GM19324 (cell line): ENCODE measurements at regions not wholly inside any gene's neighbourhood (a gene's known extent, or its start where the extent isn't known, plus 50 kb on each side); places are given as distances from the start of the nearest gene placed in this dataset.

Source experiments
- ATAC-seq: cut with Tn5 transposase; IDR thresholded peaks from one replicate; pipeline ENCODE4 v1.9.1; 2021; ENCODE audit warnings: mild to moderate bottlenecking, moderate library complexity; ENCODE audit not compliant: unreplicated experiment, low FRiP score

DNA sequence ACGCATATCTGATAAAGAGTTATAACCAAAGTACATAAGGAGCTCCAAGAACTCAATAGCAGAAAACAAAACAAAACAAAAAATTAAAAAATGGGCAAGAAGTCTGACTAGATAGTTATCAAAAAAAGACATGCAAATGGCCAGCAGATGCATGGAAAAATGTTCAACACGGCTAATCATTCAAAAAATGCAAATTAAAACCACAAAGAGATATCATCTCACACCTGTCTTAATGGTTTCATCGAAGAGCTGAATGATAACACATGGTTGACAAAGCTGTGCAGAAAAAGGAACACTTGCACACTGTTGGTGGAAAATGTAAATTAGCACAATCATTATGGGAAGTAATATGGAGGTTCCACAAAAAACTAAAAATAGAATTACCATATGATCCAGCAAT, 751.3 kb upstream of the POU3F3 start:
- no peak for ATAC-seq

GRCh38 chr2:104109356-104109755, 744.6 kb upstream of the POU3F3 start:
- ATAC-seq, result no peak

- no peak for ATAC-seq
Measured at GRCh38 chr2:104118889-104119288, 735.0 kb upstream of the POU3F3 start.

DNA sequence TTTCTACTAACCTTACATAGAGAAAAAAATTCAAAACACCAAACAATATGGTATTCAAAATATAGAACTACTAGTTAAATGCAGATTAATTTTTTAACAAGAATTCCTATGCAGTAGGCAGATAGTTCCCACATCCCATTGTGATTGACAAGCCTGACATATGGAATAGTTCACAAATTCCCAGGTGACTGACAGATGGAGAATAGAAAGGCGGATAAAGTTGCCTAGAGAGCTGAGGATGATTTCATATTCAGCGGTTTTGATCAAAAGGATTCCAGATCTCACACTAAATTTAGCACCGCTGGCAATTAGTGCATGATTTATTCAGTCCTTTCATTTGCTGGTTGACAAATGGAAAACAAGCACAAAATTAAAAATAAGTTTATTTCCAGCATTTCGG, 733.7 kb upstream of the POU3F3 start:
- ATAC-seq, result no peak

DNA sequence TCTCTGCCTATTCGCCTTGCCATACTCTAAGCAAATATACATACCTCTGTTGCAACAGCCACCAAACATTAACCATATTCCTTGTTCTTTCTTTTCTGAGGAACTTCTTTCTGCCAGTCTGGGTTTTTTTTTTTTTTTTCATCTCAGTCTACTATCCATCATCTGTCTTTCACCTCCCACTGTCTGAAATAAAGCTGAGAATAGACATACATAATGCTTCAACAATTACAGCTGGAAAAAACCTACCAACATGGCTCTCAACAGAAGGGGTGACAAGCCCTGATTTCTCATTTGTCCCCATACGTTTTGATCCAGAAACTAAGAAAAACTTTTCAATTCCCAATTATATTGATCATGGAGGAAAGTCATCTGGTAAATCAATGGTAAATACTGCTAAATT, 728.8 kb upstream of the POU3F3 start:
- no peak for ATAC-seq

DNA sequence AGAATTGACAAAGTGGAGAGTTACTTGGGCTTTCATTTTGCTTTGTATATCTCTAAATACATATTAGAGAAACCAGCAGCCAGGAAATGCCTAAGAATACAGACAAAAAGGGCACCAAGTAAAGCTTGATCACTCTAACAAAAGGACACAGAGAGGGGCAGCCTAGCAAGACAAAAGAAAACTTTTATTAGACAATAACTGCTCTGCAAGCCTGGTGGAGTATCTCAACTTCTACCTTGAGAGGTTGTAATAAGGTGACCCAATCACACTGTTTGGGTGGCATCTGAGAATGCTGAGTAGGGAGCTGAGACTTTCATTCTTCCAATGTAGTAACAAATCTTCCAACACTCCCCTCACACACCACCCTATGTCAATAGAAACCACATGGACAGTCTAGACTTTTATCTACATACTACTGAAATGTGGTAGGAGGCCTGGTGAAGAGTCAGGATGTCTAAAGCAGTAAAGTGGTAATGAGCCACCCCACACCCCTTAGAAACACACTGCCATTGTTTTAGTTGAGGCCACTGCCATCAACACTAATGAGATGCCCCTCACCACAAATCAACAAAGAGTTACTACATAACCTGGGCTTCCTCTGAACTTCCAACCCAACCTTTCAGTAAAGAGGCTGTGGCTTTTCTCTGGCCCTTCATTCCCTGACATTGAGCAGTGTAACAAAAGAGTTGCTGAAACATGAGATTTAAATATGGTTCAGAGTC, 726.7 kb upstream of the POU3F3 start:
- no peak for ATAC-seq

DNA sequence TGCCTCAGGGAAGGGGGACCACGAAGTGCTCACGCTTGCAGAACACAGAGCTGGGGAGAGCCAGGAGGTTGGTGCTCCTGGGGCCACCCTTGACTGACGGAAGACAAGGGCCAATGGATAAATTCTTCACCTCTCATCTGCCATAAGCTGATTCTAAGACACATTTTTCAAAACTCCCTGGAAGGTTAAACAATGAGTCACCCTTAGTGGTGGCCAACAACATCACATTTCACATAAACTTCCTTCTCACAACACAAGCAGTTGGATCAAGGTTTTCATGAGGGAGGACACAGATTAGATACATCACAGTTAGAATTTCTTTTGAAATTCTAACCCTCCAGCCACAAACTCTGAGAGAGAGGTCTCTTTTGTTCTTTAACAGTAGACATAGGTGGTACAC, 713.6 kb upstream of the POU3F3 start:
- no peak for ATAC-seq

DNA sequence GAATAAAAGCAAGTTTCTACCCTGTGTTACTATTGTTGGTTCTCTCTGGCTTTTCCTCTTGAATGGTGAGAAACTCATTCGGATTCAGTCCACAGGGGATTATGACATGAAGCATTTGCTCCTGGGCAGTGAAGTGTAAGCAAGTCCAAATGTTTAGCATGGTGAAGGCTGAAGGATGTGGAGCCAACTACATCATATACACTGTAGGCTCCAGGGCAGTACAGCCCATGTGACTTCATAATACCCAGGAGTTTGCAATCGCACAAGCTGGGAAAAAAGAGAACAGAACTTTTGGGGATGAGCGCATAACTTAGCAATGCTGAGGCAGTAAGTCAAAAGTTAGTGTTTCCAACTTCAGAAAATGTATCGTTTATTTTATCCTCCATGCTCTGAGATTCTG, 695.7 kb upstream of the POU3F3 start:
- no peak for ATAC-seq

DNA sequence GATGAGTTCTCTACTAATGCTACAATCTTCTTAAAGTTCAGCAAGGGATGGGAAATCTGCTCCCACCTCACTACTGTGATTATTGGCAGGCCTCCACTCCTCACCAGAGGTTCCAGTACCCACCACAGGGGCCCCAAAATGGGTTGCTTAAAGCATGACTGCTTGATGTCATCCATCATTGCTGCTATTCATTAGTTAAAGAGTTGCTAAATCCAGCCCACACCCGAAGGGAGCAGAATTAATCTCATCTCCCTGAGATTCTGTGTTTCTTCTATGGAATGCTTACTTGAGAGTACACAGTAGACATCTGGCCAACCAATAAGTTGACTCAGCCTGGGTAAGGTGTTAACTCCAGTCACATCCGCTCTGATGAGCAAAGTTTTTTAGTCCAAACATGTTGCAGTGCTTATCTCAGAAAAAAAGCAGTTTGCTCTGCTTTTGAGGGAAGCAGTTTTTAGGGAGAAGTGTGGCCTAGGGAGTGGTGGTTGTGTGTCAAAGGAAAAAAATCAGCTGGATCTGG, 690.2 kb upstream of the POU3F3 start:
- ATAC-seq, result no peak

DNA sequence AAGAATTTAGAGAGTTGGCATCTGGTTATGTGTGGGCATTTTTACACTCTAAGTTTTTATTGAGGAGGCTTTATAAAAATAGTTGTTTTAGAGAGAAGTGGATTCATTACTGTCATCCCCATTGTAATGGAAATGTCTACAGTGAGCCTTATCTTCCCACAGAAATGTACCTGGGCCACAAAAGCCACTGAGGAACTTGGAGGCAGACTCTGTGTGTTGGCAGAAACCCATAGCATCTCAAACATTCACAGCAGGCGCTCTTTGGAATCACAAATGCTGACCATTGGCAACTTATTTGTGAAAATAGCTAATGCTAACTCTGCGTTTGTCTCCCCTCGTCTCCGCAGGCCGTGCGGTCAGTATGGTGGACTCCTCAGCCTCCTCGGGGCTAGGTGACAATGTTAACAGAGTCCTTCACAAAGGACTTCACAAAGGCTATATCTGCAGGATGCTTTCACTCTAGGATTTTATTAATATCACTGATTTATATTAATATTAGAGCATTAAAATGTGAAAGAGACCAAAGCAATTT, 689.1 kb upstream of the POU3F3 start:
- ATAC-seq, result no peak

GRCh38 chr2:104177179-104177578, 676.7 kb upstream of the POU3F3 start:
- ATAC-seq, result no peak

DNA sequence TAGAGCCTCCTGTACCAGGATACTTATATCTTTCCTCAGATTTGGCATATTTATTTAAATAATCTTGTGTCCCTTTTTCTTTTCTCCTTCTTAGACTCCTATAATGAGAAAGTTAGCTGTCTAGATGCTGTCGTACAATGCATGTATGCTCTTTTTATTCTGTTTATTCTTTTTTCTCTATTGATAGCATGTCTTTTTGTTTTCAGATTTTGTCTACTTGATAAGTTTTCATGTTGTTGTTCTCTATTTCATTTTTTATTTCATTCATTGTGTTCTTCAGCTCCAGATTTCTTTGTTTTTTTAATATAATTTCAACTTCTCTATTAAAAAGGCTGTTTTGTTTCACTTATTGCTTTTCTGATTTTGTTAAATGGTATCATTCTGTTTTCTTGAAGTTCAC, 674.3 kb upstream of the POU3F3 start:
- no peak for ATAC-seq

DNA sequence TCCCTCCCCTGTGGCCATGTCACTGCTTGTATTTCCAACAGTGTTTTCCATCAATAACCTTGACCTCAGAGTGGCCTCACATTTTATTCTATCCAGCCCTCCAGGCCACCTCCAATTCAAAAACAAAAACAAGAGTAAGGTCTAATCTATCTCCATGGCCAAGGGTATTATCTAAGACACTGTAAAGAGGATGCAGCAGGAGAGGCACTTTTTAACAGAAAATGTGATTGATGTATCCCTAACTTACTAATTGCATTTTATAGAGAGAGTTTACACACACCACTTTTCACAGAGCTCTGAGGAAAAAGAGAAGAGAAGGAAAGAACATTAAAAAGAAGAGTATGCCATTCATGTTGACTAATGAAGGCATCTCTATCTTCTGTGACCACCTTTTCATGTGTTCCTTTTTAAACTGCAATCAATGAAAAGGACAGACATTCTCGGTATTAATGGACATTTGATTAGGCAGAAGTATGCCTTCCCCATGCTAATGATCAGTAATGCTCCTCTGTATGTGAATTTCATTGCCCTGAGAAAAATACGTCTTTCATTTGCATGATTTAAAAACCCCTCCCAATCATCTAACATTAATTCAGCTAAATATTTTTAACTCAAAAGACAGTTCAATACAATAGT, 653.3 kb upstream of the POU3F3 start:
- ATAC-seq, result no peak

DNA sequence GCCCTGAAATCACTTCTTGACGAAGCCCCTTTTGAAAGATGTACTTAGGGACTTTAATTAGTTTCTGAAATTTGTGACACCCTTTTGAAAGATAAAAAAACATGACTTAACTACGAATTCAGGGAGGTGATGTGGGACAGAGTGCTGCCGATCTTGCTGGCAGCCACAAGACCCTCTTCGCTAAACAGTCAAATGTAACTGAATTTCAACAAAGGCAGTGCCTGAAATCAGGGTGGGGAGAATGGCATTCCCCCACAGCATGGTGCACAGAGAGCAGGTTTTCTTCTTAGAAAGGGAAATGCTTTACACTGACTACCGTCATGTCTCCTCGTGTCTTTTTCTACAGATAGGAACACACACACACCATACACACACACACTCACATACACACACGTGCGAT, 640.2 kb upstream of the POU3F3 start:
- no peak for ATAC-seq

DNA sequence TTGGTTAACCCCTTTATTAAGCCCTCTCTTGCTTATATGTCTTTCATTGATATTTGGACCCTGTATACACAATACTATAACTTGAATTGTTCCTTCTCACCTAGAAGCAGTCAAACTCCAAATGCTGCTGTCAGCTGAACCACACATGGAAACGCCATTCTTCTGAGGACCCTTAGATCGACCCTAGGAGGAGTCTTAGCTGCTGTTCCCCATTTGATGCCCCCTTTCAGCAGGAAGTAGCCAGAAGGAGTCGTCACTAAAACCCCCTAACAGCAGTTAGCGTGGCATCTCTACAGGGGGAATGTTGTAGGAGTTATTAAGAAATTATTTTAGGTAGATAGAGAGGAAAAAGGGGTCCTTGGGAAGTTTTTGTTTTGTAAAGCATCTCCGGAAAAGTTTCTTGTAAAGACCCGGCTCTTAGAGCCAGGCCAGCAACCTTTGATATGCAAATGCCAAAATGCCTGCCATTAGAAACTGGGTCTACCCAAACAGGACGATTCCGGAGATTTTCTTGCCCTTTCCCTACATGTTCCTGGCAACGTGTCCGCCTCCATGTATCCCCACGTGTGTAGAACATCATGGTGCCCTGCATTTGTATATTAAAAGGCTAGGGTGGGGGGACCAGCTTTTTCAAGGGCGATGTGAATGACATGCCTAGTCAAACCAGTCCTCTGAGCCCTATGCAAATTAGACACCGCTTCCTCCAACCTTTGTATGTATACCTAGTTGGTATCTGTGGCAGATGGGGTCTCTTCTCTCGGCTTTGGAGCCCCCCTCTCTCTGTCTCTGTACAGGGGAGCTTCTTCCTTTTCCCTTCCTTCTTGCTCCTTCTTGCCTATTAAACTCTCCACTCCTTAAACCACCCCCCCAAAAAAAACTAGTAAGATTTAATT, 638.4 kb upstream of the POU3F3 start:
- ATAC-seq, result no peak

GRCh38 chr2:104233591-104233990, 620.3 kb upstream of the POU3F3 start:
- ATAC-seq, result no peak

DNA sequence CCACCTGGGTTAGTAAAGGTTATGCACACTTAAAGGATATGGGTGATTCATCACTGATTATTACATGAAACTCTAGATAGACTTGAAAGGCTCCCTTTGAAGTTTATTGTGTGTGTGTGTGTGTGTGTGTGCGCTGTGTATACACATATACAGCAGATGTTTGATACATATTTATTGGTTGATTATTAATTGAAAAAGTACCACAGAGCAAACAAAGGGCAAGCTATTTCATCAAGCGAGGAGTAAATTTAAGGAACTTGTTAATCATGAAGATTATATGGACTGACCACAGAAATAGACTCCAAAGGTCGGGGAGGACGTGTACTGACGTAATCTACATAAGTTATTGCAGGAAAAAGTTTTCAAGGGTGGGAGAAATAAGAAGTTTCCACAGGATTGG, 617.4 kb upstream of the POU3F3 start:
- no peak for ATAC-seq

GRCh38 chr2:104240984-104241383, 612.9 kb upstream of the POU3F3 start:
- no peak for ATAC-seq

DNA sequence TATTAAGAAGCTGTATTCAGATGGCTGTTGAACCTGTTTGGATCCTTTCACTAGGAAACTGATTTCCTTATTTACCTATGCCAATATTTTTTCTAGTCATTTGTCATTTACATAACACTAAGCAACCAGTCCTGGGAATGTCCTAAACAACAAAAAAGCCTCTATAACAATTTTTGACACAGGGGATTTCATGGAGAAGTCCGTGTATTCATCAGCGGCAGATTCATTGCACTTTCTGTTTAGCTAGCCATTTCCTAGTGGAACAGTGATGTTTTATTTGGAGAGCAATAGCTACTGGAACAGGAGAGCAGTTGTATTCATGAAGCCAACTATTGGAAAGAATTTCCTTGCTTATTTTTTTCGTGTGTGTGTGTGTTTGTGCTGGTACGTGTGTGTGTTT, 604.3 kb upstream of the POU3F3 start:
- ATAC-seq, result no peak

- no peak for ATAC-seq
Measured at GRCh38 chr2:104250635-104251034, 603.3 kb upstream of the POU3F3 start.

DNA sequence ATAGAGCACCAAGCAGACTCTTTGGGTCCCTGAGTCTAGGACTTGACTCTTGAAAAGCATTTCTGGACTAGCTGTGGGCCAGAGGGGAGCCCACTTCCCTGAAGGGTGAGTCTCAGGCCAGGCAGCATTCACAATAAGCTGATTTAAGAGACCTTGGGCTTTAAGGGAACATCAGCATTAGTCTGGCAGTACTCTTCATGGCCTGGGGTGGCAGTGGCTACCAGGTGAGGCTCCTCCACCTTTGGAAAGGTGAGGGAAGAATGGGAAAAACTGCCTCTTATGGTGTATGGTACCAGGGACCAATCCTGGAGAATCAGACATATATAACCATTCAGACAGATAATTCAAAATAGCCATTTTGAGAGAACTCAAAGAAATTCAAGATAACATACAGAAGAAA, 599.9 kb upstream of the POU3F3 start:
- ATAC-seq, result no peak
